Activated CD4-positive, CD25-positive, alpha-beta regulatory T cell treated with anti-CD3 and anti-CD28 coated beads, Interleukin-2, amount 50 U/mL, for 24 hours (primary cell): ENCODE measurements at regions not wholly inside any gene's neighbourhood (a gene's known extent, or its start where the extent isn't known, plus 50 kb on each side); places are given as distances from the start of the nearest gene placed in this dataset.
"Not testable (repeated sequence)": the region's sequence is repeated elsewhere in the genome, so short reads cannot be mapped to it uniquely, and the experiment has no call there.

Source experiments
- ATAC-seq, 2 donors: fragments of 150-1000 bp; cut with Tn5 transposase; one replicate each; pipeline ENCODE4 v1.10.0; 2021; ENCODE audit warnings: mild to moderate bottlenecking in 1 of 2, moderate library complexity in 1 of 2

DNA sequence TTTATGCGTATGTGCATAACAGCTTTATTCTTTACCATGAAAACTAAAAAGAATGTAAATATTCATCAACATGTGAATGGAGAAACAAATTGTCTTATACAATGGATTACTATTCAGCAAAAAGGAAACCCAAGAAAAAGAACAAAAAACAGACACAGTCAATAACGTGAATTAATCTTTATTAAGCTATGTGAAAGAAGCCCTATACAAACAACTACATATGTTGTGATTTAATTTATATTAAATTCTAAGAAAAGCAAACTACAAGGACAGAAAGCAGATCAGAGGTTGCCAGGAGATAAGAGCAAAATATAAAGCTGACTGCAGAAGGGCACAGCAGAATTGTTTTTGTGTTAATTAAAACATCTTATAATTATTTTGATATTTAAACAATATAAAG is 756.4 kb upstream of the MBL2 start:
- no peak for ATAC-seq

DNA sequence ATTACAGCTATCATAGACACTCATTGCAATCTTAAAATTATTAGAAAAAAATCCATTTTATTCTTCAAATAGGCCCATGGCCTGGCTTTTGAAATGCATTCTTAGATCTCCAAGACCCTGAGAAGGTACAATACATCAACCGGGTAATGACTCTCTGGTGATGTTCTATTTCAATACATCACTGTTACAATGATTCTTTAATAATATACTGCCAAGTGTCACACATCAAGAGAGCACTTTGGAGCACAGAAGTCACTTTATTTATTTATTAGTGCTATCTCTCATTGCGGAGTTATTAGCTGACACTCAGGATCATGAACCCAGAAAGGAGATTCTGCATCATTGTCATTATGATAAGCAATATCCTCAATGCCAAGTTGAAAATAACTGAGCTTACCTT is 748.5 kb upstream of the MBL2 start:
- ATAC-seq, result no peak

DNA sequence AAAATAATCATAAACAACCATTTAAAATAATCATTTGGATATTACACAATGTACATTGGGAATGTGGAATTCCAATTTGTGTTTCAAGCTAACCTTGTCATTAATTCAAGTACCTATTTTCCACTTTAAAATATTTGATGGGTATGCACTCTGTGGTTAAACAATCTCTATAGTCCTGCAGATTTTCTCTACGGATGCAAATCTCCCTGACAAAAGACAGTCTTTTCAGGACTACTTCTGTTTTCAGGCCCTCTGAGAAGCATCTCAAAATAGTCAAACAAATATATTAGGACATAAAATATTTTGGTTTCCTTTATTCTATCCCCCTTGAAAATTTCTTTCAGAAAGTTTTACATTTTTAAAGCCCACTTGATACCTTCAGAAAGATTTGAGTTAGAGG is 735.6 kb upstream of the MBL2 start:
- no peak for ATAC-seq

DNA sequence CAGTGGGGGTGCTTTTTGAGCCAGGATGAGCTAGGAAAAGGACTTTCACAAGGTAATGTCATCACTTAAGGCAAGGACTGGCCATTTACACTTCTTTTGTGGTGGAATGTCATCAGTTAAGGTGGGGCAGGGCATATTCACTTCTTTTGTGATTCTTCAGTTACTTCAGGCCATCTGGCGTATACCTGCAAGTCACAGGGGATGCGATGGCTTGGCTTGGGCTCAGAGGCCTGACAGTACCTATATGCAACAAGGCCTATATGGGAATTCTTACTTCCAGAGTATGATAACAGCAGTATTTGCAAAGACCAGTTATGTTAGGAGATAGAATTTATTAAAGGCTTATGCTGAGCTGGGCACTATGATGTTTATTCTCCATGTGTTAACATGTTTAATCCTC is 731.9 kb upstream of the MBL2 start:
- not testable (repeated sequence) for ATAC-seq

DNA sequence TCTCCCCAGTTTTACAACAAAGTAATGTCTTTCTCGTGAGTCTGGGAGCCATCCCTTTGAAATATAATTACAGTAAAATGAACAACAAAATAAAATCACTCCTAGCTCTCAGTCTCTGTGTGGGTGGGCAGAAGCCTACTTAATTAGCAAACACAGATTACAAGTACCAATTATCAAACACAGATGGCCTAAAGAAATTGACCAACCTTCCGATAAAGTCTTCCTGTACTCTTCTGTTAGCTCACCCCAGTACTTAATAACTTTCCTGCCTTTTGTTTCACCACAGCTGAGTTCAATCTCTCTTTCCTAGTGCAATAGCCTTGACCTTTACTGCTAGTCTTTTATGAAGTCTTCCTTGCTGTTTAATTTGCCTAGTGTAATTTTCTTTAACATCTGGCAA is 719.2 kb upstream of the MBL2 start:
- no peak for ATAC-seq

DNA sequence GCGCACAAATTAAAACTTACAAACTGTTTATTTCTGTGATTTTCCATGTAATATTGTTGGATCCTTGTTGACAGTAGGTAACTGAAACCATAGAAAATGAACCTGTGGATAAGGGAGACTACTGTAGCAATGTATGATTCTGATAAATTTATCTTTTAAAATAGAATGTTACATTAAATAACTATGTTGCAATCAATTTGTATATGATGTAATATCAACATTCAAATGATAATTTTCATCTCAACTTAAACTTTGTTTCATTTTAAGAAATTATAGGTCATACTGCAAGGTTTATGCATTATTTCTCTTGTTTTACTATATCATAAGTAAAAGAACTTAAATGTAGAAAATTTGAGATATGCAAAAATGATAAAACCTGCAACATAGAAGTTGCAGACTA is 718.0 kb upstream of the MBL2 start:
- ATAC-seq, result no peak

DNA sequence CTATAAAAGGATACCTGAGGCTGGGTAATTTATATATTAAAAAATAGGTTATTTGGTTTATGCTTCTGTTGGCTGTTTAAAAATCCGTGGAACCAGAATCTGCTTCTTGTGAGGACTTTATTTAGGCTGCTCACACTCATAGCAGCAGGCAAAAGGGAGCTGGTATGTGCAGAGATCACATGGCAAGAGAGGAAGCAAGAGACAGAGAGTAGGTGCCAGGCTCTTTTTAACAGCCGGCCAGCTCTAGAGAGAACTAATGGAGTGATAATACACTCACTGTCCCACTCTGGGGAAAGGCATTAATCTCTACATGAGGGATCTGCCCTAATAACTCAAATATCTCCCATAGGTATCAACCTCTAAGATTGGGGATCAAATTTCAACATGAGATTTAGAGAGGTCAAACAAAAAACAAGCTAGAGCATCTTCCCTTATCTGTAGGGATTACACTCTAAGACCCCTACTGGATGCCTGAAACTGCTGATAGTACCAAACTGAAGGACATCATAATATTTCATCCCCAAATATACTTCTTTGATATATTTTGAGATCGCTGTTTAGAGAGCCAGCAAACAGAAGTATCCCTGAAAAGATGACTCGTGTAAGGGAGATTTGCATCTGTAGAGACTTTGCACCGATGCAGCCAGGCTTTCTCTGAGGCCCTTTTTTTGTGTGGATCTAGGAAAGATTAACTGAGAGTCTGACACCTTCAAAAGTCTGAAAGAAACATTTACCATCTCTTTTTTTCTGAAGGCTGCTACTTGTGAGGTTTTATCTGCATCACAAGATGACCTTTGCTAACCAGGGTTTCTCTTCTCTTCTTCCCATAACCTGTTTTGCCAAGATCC is 717.0 kb upstream of the MBL2 start:
- ATAC-seq, result no peak

DNA sequence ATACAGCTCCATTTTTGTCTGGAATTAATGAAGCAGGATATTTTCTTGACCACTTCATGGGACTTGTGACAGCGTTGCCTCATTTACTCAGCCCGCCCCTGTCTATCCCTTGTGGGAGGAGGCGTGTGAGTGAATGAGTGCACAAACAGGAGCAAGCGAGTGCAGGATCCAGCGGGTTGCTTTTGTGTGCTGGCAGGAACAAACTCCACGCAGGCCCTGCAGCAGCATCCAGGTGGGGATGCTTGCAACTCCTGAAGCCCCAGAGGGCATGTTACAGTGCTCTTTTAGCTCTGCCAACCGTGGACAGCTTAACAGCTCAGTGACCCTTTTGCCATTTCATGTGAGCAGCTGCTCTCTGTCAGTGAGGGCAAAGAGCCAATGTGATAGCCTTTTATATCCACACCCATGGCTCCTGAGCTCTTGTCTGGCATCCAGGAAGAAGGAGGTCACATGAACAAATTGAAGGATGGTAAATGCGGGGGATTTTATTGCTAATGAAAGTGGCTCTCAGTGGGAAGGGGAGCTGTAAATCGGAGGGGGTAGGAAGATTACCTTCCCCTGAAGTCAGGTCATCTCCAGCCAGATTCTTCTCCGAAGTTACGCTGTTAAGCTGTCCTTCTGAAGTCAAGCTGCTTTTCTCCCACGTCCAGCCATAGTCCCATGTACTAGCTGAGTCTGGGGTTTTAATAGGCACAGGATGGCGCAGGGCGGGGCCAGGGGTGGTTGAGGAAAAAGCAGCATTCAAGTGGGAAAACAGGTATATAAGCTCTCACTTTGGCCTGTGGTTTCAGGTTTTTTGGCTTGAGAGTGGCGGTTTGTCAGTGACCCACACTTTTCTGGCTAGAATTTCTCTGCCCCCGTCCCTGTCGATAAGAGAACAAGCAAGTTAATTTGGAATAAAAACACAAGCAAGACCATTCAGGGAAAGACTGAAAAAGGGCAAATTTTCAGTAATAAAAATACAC is 714.7 kb upstream of the MBL2 start:
- no peak for ATAC-seq

DNA sequence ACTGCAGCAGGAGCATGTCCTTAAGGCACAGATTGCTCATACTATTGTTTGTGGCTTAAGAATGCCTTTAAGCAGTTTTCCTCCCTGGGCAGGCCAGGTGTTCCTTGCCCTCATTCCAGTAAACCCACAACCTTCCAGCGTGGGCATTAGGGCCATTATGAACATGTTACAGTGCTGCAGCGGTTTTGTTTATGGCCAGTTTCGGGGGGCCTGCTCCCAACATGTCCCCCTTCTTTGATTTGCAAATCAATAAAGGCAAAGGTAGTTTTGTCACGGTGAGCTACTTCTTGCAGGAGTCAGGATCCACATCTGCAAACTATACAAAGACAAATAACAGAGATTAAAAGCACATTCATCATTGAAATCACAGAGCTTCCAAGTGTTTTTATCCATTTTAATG is 712.8 kb upstream of the MBL2 start:
- ATAC-seq, result not testable (repeated sequence)

DNA sequence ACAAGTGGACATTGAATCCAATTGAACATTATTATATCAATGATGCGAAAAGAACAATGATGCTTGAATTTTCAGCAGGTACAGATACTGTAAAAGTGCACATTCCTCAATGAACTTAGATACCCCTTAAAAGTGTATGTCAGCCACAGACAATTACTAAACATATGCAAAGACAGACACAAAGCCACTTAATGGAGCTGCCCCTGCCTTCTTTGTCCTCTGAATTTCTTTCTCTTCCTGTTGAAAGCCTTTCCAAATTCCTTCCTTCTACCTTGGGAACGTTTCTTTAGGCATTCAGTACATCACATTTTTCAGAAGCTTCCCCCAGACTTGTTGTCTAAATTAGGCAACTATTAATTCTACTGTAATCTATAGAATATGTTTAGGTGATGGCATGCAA is 706.8 kb upstream of the MBL2 start:
- no peak for ATAC-seq

DNA sequence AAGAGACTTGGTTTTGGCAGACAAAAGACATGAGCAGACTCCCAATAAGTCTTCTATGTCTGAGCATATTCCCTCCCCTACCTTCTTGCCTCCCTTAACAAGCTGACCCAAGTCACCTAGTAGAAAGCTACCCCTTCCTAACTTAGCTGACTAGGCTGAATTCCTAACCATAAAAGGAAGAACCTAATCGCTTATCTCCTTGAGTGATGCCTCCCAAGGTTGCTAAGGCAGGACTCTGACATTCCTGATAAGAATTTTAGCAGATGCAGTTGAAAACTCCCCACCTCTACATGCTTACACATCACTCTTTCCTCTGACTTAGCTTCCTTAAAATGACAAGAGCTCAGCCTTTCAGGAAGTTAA is 704.7 kb upstream of the MBL2 start:
- no peak for ATAC-seq

DNA sequence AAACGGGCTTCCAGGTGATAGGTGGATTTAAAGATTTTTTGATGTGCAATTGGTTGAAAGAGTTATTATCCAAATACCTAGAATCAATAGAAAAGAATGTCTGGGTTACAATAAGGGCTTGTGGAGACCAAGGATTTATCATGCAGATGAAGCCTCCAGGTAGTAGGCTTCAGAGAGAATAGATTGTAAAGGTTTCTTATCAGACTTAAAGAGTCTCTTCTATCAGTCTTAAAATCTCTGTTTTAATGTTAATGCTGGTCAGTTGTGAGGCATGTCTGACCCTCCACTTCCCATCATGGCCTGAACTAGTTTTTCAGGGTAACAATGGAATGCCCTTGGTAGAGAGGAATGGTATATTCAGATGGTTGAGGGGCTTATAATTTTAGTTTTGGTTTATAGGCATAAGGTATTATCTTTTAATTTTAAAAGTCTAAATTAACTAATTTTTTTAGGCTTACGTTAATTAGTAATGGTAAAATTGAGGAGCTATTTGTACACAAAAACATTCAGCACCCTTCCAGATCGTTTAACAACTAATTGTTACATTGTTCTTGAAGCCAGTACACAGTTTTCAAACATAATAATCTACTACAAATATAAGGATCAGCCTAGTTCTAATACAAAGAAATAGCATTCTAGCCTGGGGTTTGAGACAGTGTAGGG is 704.2 kb upstream of the MBL2 start:
- no peak for ATAC-seq

DNA sequence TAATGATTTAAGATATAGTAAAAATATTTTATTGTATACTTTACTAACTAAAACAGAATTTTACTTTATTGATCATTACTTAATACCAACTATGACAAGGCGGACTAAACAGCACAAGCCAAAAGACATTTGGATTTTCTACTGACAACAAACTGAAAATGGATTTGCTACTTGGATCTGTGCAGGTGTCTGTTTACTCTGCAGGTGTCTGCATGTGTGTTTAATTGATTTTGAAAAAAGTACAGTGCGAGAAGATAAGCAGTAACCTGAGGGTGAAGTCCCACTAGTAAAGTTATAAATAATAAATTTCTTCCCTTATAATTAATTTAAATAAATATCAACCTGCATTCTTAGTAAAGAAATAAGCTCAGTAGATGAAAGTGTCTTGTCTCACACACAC is 696.8 kb upstream of the MBL2 start:
- ATAC-seq, result no peak

DNA sequence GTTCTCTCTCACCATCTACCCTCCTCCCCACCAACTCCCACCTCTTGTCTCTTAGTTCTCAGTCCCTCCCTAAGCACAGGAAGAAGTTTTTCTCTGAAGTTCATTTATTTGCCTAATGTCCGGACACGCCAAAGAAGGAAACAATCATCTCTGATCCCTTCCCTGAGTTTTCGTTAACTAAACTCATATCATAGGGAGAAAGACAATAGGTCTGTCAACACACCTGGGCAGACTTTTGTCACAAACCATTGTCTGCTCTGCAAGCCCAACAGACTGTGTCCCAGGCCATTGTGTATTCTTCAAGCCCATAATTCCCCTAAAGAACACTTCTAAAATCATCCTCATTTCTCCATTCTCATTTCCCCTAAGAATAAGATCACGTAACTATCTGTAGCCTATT is 691.0 kb upstream of the MBL2 start:
- no peak for ATAC-seq

DNA sequence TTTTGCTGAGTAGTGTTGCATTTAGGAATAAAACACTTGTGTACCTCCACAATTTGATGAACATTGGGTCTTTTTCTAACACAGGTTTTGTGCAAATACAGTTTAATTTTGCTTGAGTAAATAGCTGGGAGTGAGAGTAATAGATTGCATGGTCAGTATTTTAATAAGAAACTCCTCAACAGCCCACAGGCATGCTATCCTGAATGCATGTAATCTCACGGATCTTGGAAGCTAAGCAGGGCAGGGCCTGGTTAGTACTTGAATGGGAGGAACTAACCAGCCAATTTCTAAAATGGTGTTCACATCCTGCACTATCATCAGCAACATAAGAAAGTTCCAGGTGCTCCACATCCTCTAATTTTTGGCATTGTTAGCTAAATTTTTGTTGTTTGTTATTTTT is 685.4 kb upstream of the MBL2 start:
- no peak for ATAC-seq

DNA sequence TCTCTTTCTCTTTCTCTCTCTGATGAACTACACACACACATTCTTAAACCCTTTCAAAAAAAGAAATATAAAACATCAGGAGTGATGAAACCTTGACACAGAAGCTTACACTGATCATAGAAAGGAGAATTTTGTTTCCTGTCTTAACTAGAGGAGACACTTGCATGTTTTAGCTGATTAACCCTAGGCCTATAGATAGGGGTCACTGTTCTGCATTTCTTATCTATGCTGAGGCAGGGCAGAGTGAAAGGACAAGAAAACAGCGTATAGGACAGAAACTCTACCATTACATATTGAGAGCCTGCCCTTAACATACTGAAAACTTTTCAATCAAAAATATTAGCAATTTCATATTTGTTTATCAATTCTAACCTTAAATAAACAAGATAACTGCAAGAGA is 680.6 kb upstream of the MBL2 start:
- ATAC-seq, result no peak

DNA sequence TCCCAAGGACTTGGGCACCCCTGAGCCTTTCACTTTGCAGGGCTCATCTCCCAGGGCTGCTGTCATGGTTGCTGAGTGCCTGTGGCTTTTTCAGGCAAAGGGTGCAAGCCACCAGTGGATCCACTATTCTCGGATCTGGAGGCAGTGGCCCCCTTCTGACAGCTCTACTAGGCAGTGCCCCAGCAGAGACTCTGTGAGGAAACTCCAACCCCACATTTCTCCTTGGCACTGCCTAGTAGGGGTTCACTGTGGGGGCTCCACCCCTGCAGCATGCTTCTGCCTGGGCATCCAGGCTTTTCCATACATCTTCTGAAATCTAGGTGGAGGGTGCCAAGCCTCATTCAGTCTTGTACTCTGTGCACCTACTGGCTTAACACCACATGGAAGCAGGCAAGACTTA is 675.0 kb upstream of the MBL2 start:
- no peak for ATAC-seq

DNA sequence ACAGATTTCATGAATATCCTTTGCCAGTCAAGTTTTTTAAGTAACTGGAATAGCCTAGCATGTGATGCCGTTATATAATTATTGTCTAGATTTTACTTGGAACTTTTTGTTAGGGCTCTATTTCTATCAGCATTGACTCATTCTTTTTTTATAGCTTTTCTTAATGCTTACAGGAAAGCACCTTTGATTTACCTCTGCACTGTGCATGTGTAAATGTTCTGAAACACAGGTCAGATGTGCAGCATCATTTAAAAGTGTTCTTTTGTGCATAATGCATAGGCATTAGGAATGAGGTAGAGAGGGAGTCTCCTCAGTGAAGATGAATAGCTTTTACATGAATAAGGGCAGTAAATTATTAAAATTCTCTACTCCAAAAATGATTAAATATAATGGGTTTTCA is 669.3 kb upstream of the MBL2 start:
- ATAC-seq, result no peak

DNA sequence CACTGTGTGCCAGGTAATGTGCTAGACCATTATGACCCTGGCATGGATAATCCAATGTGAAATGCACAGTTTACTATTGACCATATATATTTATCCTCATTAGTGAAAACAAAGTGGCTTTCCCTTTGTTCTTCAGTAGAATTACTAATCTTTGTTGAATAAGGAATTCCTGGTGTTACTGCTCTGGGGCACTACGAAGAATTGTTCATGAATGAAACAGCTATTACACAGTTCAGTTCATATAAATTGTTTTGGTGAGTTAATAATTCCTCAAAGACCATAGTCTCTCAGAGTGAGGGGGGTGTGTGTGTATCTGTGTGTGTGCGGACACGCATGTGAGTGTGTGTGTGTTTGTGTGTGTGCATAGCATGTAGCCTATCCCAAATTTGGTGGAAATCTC is 668.0 kb upstream of the MBL2 start:
- ATAC-seq, result no peak

DNA sequence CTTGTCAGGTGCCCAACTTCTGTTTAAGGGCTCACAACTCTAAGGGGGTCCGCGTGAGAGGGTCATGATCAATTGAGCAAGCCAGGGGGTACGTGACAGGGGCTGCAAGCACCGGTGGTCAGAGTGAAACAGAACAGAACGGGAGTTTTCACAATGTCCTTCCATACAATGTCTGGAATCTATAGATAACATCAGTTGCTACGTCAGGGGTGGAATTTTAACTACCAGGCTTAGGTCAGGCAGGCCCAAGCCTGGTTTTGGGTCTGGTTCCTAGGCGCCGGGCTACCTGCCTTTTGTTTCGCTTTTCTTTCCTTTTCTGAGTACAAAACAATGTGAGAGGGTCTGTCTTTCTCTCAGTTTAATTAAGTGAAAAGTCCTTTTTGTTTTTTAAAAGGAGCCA is 666.5 kb upstream of the MBL2 start:
- ATAC-seq, result not testable (repeated sequence)

DNA sequence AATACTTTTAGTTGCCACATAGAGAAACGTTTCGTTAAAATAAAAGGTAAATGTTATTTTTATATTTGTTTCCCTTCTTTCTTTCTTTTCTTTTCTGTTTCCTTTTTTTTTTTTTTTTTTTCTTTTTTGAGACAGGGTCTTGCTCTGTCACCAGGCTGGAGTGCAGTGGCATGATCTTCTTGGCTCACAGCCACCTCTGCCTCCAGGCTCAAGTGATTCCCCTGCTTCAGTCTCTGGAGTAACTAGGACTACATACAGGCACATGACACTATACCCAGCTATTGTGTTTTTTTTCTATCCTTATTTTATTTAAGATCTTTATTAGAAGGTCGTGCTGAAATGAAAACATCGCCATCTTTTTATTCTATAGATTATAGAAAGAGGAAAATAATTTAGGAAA is 661.8 kb upstream of the MBL2 start:
- ATAC-seq, result no peak

DNA sequence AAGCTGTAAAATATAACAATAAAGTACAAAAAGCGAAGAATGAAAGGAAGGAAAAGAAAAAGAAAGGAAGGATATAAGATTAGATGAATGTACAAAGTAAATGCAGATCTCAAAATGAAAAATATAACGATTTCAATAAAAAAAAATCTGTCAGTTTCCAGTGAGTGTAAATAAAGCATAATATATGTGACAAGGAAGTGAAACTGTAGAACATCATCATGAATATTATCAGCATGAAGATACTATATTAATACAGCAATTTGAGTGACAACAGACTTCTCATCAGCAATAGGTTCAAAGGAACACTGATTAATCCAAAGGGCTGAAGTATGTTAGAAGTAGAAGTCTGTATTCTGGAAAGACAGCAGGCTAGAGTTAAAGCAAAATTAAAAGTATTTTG is 659.5 kb upstream of the MBL2 start:
- ATAC-seq, result no peak

DNA sequence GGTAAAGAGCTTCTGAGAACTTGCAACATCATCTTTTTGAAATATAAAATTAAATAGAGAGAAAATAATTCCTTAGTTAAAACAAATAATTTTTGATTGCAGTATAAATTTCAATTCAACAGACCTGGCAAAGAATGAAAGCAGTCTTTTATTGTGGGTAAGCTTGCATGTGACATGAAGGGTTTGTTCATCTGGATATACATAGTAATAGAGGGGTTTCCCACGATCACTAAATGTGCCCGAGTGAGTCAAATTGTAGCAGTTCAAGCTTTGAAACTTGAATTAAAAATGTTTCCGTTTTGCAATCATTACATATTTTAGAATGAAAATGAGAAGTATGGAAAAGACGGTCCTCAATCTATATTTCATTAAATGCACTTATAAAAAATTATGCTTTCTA is 658.4 kb upstream of the MBL2 start:
- no peak for ATAC-seq
